GM23338 (cell line): ENCODE measurements at regions not wholly inside any gene's neighbourhood (a gene's known extent, or its start where the extent isn't known, plus 50 kb on each side); places are given as distances from the start of the nearest gene placed in this dataset.

Experiments
- ATAC-seq: fragments of 200-7000 bp; cut with Tn5 transposase; 3 replicates; pipeline ENCODE4 v1.9.1; 2020
- DNase-seq: peaks from one replicate; pipeline ENCODE4 v3.0.0-alpha.2; 2015; ENCODE audit warnings: low spot score
- H2AFZ ChIP-seq: fragments of 200-600 bp; sonication (generic); 2 replicates; pipeline ENCODE4 v1.8.0; 2016; ENCODE audit warnings: antibody characterized with exemption, mild to moderate bottlenecking, moderate library complexity
- H3F3A ChIP-seq: fragments of 200-600 bp; sonication (generic); replicated peaks from 2 replicates; pipeline ENCODE4 v1.8.0; 2017; ENCODE audit warnings: antibody characterized with exemption, mixed run types, low read depth
- H3K27ac ChIP-seq: fragments of 200-600 bp; sonication (generic); 2 replicates; pipeline ENCODE4 v1.6.1; 2016; ENCODE audit warnings: low read depth
- H3K27me3 ChIP-seq: fragments of 200-600 bp; sonication (generic); 2 replicates; pipeline ENCODE4 v1.8.0; 2016; ENCODE audit warnings: mild to moderate bottlenecking, mixed run types, moderate library complexity; ENCODE audit not compliant: insufficient read depth
- H3K36me3 ChIP-seq: fragments of 200-600 bp; sonication (generic); 2 replicates; pipeline ENCODE4 v1.8.0; 2016; ENCODE audit warnings: mild to moderate bottlenecking; ENCODE audit not compliant: insufficient read depth
- H3K4me1 ChIP-seq: fragments of 200-600 bp; sonication (generic); 2 replicates; pipeline ENCODE4 v1.8.0; 2016; ENCODE audit warnings: mild to moderate bottlenecking, moderate library complexity; ENCODE audit not compliant: insufficient read depth
- H3K4me2 ChIP-seq: fragments of 200-600 bp; sonication (generic); 2 replicates; pipeline ENCODE4 v1.7.1; 2017; ENCODE audit warnings: mixed run types
- H3K4me3 ChIP-seq: fragments of 200-600 bp; sonication (generic); 2 replicates; pipeline ENCODE4 v1.6.1; 2016; ENCODE audit warnings: mixed run types
- H3K79me2 ChIP-seq: fragments of 200-600 bp; sonication (generic); replicated peaks from 2 replicates; pipeline ENCODE4 v1.8.0; 2017; ENCODE audit warnings: mild to moderate bottlenecking; ENCODE audit not compliant: insufficient read depth
- H3K9me2 ChIP-seq: fragments of 200-600 bp; sonication (generic); 2 replicates; pipeline ENCODE4 v1.8.0; 2017; ENCODE audit not compliant: insufficient read depth
- H4K20me1 ChIP-seq: fragments of 200-600 bp; sonication (generic); replicated peaks from 2 replicates; pipeline ENCODE4 v1.8.0; 2017; ENCODE audit warnings: mild to moderate bottlenecking; ENCODE audit not compliant: insufficient read depth
- H3K27ac Mint-ChIP-seq: 2 replicates; pipeline ENCODE4 v1.8.0; 2020; ENCODE audit warnings: inconsistent platforms, mild to moderate bottlenecking, moderate library complexity, mixed read lengths
- H3K27me3 Mint-ChIP-seq: 3 replicates; pipeline ENCODE4 v1.8.0; 2022; ENCODE audit warnings: low read depth, mild to moderate bottlenecking, moderate library complexity, mixed read lengths, inconsistent platforms; ENCODE audit not compliant: insufficient read depth, poor library complexity
- H3K36me3 Mint-ChIP-seq: 3 replicates; pipeline ENCODE4 v1.8.0; 2021; ENCODE audit warnings: low read depth, mild to moderate bottlenecking, inconsistent platforms, moderate library complexity, mixed read lengths
- H3K4me1 Mint-ChIP-seq: 3 replicates; pipeline ENCODE4 v1.8.0; 2020; ENCODE audit warnings: mild to moderate bottlenecking, inconsistent platforms, mixed read lengths
- H3K4me3 Mint-ChIP-seq: 3 replicates; pipeline ENCODE4 v1.8.0; 2021; ENCODE audit warnings: moderate library complexity, mild to moderate bottlenecking, inconsistent platforms, mixed read lengths
- H3K9me3 Mint-ChIP-seq: 3 replicates; pipeline ENCODE4 v1.8.0; 2020; ENCODE audit warnings: moderate library complexity, mild to moderate bottlenecking, inconsistent platforms, mixed read lengths
- CREB1 ChIP-seq: fragments of 250-450 bp; sonication (Bioruptor Pico); IDR thresholded peaks from 2 replicates; pipeline ENCODE4 v1.5.0; 2020; ENCODE audit warnings: low read depth, mild to moderate bottlenecking, moderate library complexity
- NANOG ChIP-seq: IDR thresholded peaks from 2 replicates; pipeline ENCODE4 v1.6.1; 2016; ENCODE audit warnings: antibody characterized with exemption, borderline replicate concordance
- STAT1 ChIP-seq: IDR thresholded peaks from one replicate; pipeline ENCODE4 v1.6.1; 2016; ENCODE audit warnings: antibody characterized with exemption; ENCODE audit not compliant: unreplicated experiment
- ZNF331 ChIP-seq: fragments of 250-450 bp; sonication (Bioruptor Pico); IDR thresholded peaks from 2 replicates; pipeline ENCODE4 v1.5.0; 2020; ENCODE audit warnings: low read depth, mild to moderate bottlenecking, moderate library complexity
- TF ChIP-seq, protein P1 (sequence below): fragments of 250-450 bp; sonication (Bioruptor Pico); IDR thresholded peaks from 2 replicates; pipeline ENCODE4 v1.5.0; 2020; ENCODE audit warnings: mild to moderate bottlenecking, moderate library complexity
- TF ChIP-seq, protein P2 (sequence below), 2 experiments: fragments of 200-600 bp in 1 of 2; sonication (generic) in 1 of 2; conservative IDR thresholded peaks; 2 replicates each; pipeline versions ENCODE4 v1.5.1 to v1.6.1; 2016 to 2017; ENCODE audit warnings: antibody characterized with exemption in 2 of 2, low read depth in 2 of 2, mild to moderate bottlenecking in 2 of 2, moderate library complexity in 1 of 2
- TF ChIP-seq, protein P3 (sequence below): IDR thresholded peaks from 2 replicates; pipeline ENCODE4 v1.6.1; 2016; ENCODE audit warnings: antibody characterized with exemption
- TF ChIP-seq, protein P4 (sequence below): IDR thresholded peaks from one replicate; pipeline ENCODE4 v1.6.1; 2018; ENCODE audit warnings: antibody characterized with exemption; ENCODE audit not compliant: unreplicated experiment

DNA sequence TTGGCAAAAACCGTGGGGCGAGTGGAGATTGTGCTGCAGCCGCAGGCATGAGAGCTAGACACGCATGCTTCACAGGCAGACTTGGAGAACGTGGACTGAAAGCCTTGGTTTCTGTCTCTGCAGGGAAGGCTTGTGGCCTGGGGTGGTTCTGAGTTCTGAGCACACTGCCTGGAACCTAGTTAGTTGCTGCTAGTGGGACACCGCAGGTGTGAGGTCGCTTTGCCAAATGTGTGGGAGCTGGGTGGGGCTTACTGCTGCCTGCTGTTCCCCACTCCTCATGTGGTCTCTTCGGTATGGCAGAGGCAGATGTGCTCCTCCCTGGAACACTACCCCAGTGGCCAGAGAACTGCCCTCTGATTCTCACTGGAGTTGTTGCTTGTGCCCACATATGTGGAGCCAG, 484.0 kb downstream of the MMUT start (continued):
- TF ChIP-seq, protein P1, sequence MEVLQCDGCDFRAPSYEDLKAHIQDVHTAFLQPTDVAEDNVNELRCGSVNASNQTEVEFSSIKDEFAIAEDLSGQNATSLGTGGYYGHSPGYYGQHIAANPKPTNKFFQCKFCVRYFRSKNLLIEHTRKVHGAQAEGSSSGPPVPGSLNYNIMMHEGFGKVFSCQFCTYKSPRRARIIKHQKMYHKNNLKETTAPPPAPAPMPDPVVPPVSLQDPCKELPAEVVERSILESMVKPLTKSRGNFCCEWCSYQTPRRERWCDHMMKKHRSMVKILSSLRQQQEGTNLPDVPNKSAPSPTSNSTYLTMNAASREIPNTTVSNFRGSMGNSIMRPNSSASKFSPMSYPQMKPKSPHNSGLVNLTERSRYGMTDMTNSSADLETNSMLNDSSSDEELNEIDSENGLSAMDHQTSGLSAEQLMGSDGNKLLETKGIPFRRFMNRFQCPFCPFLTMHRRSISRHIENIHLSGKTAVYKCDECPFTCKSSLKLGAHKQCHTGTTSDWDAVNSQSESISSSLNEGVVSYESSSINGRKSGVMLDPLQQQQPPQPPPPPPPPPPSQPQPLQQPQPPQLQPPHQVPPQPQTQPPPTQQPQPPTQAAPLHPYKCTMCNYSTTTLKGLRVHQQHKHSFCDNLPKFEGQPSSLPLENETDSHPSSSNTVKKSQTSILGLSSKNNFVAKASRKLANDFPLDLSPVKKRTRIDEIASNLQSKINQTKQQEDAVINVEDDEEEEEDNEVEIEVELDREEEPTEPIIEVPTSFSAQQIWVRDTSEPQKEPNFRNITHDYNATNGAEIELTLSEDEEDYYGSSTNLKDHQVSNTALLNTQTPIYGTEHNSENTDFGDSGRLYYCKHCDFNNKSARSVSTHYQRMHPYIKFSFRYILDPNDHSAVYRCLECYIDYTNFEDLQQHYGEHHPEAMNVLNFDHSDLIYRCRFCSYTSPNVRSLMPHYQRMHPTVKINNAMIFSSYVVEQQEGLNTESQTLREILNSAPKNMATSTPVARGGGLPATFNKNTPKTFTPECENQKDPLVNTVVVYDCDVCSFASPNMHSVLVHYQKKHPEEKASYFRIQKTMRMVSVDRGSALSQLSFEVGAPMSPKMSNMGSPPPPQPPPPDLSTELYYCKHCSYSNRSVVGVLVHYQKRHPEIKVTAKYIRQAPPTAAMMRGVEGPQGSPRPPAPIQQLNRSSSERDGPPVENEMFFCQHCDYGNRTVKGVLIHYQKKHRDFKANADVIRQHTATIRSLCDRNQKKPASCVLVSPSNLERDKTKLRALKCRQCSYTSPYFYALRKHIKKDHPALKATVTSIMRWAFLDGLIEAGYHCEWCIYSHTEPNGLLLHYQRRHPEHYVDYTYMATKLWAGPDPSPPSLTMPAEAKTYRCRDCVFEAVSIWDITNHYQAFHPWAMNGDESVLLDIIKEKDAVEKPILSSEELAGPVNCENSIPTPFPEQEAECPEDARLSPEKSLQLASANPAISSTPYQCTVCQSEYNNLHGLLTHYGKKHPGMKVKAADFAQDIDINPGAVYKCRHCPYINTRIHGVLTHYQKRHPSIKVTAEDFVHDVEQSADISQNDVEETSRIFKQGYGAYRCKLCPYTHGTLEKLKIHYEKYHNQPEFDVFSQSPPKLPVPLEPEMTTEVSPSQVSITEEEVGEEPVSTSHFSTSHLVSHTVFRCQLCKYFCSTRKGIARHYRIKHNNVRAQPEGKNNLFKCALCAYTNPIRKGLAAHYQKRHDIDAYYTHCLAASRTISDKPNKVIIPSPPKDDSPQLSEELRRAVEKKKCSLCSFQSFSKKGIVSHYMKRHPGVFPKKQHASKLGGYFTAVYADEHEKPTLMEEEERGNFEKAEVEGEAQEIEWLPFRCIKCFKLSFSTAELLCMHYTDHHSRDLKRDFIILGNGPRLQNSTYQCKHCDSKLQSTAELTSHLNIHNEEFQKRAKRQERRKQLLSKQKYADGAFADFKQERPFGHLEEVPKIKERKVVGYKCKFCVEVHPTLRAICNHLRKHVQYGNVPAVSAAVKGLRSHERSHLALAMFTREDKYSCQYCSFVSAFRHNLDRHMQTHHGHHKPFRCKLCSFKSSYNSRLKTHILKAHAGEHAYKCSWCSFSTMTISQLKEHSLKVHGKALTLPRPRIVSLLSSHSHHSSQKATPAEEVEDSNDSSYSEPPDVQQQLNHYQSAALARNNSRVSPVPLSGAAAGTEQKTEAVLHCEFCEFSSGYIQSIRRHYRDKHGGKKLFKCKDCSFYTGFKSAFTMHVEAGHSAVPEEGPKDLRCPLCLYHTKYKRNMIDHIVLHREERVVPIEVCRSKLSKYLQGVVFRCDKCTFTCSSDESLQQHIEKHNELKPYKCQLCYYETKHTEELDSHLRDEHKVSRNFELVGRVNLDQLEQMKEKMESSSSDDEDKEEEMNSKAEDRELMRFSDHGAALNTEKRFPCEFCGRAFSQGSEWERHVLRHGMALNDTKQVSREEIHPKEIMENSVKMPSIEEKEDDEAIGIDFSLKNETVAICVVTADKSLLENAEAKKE (CRISPR knock-in tag): no peak
- TF ChIP-seq CREB1: no peak
- TF ChIP-seq ZNF331 (CRISPR knock-in tag): no peak
- TF ChIP-seq, protein P2, sequence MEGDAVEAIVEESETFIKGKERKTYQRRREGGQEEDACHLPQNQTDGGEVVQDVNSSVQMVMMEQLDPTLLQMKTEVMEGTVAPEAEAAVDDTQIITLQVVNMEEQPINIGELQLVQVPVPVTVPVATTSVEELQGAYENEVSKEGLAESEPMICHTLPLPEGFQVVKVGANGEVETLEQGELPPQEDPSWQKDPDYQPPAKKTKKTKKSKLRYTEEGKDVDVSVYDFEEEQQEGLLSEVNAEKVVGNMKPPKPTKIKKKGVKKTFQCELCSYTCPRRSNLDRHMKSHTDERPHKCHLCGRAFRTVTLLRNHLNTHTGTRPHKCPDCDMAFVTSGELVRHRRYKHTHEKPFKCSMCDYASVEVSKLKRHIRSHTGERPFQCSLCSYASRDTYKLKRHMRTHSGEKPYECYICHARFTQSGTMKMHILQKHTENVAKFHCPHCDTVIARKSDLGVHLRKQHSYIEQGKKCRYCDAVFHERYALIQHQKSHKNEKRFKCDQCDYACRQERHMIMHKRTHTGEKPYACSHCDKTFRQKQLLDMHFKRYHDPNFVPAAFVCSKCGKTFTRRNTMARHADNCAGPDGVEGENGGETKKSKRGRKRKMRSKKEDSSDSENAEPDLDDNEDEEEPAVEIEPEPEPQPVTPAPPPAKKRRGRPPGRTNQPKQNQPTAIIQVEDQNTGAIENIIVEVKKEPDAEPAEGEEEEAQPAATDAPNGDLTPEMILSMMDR (conservative IDR thresholded peaks at IDR 0.05; ENCODE audit: low read depth in 2 of 2): no peak
- no peak for TF ChIP-seq STAT1
- TF ChIP-seq, protein P3, sequence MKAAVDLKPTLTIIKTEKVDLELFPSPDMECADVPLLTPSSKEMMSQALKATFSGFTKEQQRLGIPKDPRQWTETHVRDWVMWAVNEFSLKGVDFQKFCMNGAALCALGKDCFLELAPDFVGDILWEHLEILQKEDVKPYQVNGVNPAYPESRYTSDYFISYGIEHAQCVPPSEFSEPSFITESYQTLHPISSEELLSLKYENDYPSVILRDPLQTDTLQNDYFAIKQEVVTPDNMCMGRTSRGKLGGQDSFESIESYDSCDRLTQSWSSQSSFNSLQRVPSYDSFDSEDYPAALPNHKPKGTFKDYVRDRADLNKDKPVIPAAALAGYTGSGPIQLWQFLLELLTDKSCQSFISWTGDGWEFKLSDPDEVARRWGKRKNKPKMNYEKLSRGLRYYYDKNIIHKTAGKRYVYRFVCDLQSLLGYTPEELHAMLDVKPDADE: no peak
- no peak for TF ChIP-seq NANOG

DNA sequence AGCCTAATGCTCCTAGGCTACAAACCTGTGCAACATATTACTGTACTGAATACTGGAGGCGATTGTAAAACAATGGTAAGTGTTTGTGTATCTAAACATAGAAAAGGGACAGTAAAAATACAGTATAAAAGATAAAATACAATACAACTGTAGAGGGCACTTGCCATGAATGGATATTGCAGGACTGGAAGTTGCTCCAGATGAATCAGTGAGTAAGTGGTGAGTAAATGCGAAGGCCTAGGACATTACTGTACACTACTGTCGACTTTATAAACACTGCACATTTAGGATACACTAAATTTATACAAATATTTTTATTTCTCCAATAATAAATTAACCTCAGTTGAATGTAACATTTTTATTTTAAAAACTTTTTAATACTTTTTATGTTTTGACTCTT, 485.0 kb downstream of the MMUT start:
- H3K79me2 ChIP-seq: no peaks in the 10 kb centered on the region
- Mint-ChIP-seq H3K4me3 (no peak overlapping the region), H3K36me3 (peaks cover 10% of the 10 kb centered on the region; the same call in 2 of the 3 replicates), H3K27me3 (peaks cover 1% of the 10 kb centered on the region), H3K27ac (no peak overlapping the region), H3K9me3 (peaks cover 8% of the 10 kb centered on the region), H3K4me1 (no peaks in the 10 kb centered on the region)
- H2AFZ ChIP-seq: no peak overlapping the region
- DNase-seq: no peak
- no peak overlapping the region for H3K4me2 ChIP-seq
- no peaks in the 10 kb centered on the region for H3F3A ChIP-seq
- TF ChIP-seq, protein P4, sequence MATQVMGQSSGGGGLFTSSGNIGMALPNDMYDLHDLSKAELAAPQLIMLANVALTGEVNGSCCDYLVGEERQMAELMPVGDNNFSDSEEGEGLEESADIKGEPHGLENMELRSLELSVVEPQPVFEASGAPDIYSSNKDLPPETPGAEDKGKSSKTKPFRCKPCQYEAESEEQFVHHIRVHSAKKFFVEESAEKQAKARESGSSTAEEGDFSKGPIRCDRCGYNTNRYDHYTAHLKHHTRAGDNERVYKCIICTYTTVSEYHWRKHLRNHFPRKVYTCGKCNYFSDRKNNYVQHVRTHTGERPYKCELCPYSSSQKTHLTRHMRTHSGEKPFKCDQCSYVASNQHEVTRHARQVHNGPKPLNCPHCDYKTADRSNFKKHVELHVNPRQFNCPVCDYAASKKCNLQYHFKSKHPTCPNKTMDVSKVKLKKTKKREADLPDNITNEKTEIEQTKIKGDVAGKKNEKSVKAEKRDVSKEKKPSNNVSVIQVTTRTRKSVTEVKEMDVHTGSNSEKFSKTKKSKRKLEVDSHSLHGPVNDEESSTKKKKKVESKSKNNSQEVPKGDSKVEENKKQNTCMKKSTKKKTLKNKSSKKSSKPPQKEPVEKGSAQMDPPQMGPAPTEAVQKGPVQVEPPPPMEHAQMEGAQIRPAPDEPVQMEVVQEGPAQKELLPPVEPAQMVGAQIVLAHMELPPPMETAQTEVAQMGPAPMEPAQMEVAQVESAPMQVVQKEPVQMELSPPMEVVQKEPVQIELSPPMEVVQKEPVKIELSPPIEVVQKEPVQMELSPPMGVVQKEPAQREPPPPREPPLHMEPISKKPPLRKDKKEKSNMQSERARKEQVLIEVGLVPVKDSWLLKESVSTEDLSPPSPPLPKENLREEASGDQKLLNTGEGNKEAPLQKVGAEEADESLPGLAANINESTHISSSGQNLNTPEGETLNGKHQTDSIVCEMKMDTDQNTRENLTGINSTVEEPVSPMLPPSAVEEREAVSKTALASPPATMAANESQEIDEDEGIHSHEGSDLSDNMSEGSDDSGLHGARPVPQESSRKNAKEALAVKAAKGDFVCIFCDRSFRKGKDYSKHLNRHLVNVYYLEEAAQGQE: no peak
- no peak for TF ChIP-seq STAT1
- no peaks in the 10 kb centered on the region for H3K36me3 ChIP-seq
- no peak overlapping the region for H3K27ac ChIP-seq
- no peaks in the 10 kb centered on the region for H3K4me1 ChIP-seq
- H4K20me1 ChIP-seq: no peaks in the 10 kb centered on the region
- H3K4me3 ChIP-seq: no peak overlapping the region
- no peak for ATAC-seq
- peaks cover 10% of the 10 kb centered on the region; the same call in 1 of the 2 replicates for H3K9me2 ChIP-seq
- H3K27me3 ChIP-seq: no peaks in the 10 kb centered on the region
